ENCODE measurements at regions not wholly inside any gene's neighbourhood (a gene's known extent, or its start where the extent isn't known, plus 50 kb on each side); places are given as distances from the start of the nearest gene placed in this dataset.

DNA sequence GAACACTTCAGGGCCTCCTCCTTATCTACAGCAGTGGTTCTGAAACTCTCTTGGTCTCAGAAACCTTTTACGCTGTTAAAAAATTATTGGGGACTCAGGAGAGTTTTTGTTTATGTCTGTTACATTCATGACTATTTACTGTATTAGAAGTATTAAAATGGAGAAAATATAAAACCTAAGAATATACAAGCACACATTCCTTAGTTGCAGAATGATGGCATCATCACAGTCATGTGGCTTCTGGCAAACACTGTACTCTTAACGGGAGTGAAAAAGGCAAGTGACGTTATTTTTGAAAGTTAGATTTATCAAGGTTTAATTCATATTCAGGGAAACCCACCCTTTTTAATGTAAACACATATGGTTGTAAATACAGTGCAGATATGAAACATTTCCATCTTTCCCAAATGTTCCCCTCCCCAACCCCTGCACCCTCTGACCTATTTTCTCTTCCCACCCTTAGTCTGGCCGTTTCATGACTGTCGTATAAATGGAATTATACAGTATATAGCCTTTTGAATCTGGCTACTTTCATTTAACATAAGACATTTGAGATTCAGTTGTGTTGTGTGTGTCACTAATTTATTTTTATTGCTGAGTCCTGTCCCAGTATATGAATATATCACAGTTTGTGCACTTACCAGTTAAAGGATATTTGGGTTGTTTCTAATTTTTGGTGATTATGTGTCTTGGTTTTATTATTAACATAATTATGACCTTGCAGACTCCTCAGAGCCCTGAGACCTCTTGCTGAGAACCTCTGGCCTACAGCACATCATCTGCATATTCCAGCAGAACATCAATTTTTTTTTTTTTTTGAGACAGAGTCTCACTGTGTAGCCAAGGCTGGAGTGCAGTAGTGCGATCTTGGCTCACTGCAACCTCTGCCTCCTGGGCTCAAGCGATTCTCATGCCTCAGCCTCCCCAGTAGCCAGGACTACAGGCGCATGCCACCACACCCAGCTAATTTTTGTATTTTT is 457.0 kb downstream of the PCNX1 start:
- no peak for ATAC-seq

GRCh38 chr14:71365361-71365760 is 458.1 kb downstream of the PCNX1 start:
- ATAC-seq: no peak

DNA sequence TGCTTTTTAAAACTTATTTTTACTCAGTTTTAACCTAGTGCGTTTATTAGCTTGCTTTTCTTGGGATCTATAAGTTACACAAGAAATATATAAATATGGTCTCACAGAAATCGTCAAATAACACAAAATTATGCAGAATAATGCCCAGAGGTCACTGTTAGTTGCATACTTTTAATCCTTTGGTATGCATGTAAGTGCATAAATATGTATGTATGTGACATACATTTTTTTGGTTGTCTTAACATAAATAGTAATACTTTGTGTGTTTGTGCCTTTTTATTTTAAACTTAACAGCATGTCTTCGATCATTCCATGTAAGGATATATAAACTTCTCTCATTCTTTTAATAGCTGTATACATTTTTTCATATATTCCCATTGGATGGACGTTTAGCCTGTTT is 459.6 kb downstream of the PCNX1 start:
- ATAC-seq: no peak

- ATAC-seq: peak; percentile 93
These were observed 464.6 kb downstream of the PCNX1 start for GRCh38 chr14:71371711-71372396.

GRCh38 chr14:71372411-71372838 is 465.2 kb downstream of the PCNX1 start:
- ATAC-seq: peak; percentile 99

GRCh38 chr14:71373773-71374172 is 466.5 kb downstream of the PCNX1 start:
- no peak for ATAC-seq

GRCh38 chr14:71374989-71375388 is 467.7 kb downstream of the PCNX1 start:
- ATAC-seq: no peak

DNA sequence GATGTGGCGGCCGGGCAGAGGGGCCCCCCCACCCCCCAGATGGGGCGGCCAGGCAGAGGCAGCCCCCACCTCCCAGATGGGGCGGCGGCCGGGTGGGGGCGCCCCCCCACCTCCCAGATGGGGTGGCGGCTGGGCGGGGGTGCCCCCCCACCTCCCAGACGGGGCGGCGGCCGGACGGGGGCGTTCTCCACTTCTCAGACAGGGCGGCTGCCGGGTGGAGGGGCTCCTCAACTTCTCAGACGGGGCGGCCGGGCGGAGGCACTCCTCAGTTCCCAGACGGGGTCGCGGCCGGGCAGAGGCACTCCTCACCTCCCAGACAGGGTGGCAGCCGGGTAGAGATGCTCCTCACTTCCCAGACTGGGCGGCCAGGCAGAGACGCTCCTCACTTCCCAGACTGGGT is 469.8 kb downstream of the PCNX1 start:
- no peak for ATAC-seq

- ATAC-seq: no peak
These were observed 473.0 kb downstream of the PCNX1 start for GRCh38 chr14:71380271-71380670.

DNA sequence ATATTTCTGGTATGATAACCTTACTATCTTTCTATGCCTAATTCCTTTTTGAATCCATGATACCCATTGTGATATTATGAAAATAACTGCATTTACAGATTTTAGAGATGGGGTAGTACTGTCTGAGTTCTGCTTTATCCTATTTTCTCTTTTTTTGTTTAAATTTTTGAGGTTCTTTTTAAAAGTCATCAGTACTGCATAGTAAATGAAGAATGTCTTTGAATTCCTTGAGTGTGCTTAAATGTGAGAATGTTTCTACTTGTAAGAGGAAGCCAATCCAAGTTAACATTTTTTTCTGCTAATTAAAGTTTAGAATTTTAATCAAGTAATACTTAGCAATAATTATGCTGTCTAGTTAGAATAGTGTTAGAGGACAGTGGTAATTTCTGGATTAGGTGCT is 474.6 kb downstream of the PCNX1 start:
- ATAC-seq: no peak

- ATAC-seq: no peak
These were observed 475.1 kb downstream of the PCNX1 start for GRCh38 chr14:71382315-71382714.

DNA sequence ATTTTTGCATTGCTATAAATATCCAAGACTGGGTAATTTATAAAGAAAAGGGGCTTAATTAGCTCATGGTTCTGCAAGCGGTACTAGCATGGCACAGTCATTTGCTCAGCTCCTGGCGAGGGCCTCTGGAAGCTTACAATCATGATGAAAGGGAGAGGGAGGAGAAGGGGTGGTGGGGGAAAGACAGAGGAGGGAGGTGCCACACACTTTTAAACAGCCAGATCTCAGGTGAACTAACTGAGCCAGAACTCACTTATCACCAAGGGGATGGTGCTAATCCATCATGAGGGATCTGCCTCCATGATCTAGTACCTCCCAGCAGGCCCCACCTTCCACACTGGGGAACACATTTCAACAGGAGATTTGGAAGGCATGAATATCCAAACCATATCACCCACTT is 476.3 kb downstream of the PCNX1 start:
- no peak for ATAC-seq

DNA sequence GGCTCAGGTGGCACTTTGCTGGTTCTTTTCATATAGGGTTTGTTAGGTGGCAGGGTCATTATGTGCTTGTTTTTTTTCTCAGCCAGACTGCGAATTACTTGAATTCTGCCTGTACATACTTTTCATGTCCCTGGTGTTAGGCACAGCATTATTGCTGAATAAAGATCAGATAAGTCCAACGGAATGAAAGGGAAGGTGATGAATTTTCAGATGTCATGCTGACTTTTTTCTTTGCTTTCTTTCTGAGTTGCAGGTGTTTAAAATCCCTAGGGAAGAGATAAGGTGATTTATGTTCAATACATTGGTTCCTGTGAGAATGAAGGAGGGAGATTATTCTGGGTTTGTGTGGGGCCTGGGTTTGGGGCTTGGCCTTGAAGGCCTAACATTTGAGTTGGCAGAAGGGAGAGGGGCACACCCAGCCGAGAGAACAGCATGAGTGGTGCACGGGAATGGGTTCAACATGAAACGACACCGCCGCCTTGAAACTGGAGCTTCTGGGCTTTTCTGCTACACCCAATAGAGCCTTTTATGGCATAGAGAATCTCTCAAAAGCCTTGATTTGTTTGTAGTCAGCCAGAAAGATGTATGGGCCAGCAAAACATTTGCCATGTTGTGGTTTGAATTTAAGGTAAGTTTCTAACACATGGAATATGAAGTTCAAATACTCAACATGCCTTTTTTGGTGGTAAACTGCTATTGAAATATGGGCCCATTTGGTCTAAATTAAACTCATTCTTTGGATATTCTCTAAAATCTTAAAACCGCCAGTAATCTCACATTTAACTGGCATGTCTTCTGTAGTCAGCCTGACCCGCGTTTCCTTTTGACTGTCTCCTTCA is 477.0 kb downstream of the PCNX1 start:
- ATAC-seq: no peak

DNA sequence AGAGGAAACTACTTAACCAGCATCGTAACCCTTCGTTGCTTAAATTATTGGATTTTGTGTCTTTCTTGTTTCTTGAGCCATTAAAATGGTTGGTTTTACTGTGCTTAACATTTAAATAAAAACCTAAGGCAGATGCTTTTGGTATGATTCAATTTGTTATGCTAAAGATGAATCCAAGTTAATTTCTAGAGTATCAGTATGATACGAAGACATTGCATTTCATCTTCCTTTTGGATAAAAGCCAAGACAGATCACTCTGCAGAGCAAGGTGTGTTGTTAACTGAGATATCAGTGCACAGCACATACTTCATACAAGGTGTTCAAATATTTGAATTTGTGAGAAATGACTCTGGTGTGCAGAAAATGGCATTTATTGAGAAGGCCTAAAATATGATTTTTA is 480.5 kb downstream of the PCNX1 start:
- no peak for ATAC-seq

GRCh38 chr14:71388336-71388735 is 481.1 kb downstream of the PCNX1 start:
- no peak for ATAC-seq

DNA sequence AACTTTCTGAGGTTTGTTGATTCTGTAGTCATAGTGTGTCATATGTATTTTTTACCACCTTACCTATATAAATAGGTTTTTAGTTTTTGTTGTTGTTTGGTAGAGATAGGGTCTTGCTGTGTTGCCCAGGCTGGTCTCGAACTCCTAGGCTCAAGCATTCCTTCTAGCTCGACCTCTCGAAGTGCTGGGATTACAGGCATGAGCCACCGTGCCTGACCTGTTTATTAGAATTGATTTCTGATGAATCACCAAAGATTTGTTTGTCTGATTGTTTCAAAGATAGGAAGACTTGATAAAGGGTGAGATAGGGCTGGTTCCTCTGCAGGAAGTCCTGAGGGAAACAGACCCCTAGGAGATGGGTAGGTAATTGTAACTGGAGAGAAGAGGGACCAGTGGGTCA is 481.6 kb downstream of the PCNX1 start:
- no peak for ATAC-seq

DNA sequence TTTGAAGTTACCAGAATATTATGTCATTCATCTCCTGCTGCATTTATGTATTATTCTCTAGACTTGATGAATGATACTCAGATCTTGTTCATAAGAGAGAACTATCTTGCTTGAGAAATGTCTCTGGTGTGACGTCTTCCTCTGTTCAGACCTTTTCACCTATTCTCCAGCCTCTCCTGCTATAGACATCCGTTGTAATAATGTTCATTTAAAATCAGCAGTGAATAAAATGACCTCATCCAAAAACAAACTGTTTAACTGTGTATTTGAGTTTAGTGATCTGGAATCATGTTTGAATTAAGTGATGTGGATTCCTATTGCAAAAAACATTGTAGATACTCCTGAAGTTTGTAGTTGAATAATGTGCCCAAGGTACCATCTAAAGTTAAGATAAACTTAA is 487.1 kb downstream of the PCNX1 start:
- no peak for ATAC-seq

DNA sequence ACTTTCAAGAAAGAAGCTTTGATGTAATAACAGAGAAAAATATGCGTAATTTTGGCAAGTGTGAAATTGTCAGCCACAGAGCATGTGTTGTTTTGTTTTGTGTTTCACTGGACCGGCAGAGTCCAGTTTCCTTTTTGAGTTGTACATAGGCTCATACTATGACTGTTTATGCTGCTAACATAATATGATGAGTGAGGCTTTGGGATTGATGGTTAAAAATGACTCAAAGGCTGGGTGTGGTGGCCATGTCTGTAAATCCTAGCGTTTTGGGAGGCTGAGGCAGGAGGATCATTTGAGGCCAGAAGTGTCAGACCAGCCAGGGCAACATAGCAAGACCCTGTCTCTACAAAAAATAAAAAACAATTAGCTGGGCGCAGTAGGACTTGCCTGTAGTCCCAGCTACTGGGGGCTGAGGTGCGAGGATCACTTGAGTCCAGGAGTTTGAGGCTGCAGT is 487.9 kb downstream of the PCNX1 start:
- no peak for ATAC-seq

- no peak for ATAC-seq
These were observed 488.4 kb downstream of the PCNX1 start for GRCh38 chr14:71395636-71396035.

DNA sequence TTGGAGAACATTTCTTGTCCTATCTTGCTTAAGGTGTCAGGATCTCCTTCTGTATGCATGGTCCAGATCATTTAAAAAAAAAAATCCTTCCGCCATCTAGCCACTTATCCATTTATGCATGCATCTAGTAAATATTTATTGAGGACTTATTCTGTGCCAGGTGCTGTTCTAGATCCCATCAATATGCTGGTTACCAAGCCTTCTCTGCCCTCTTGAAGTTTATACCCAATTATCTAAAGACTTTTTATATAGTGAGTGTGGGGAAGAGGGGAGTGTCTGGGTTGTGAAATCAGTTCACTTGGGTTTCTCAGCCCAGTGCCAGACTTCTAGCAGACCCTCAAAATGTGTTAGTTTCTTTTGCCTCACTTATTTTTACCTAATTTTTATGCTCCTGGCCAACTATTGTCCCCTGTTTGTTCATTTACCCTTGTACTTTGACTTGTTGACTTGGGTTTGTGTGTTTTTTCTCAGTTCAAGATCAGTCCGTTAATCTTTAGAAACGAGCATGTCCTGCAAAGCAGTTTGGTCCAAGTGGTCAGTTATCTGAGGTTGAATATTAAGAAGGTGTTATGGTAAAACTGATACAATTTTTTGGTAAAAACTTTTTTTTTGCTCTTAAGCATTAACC is 488.9 kb downstream of the PCNX1 start:
- no peak for ATAC-seq

DNA sequence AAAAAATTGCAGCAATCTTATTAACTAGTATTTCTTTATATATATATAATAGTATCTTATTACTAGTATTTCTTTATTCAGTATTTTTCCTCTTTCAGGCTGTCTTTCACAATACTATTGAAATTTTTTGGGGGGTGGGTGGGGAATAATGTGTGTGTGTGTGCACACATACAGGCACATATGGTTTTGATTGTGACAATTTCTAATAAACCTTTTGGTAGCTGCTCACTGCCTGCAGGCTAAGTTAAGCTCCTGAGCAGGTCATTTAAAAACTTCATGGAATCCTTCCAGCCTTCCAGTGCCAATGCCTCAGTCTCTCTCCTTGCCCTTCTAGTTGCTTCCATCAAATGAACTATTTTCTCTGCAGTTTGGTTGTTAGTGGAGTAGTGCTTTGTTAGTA is 490.1 kb downstream of the PCNX1 start:
- ATAC-seq: no peak

DNA sequence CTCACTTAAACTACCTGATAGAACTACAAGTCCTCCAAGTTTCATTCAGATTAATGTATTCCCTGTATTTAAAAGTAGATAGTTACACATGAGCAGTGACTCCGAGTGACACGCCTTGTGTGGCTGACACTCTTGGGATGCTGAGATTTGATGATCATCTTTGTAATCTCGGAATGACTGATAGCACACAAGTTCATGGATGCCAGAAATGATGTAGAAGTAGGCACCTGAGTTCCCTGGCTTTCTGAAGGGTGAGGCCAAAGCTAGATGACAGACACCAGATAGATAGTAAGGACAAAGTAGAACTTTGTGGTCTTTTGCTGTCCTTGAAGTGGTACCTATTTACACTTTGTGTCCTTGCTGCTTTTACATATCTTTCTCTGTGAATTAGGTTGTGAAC is 491.2 kb downstream of the PCNX1 start:
- no peak for ATAC-seq
